Bronchial epithelial cell (primary cell): ENCODE measurements at regions not wholly inside any gene's neighbourhood (a gene's known extent, or its start where the extent isn't known, plus 50 kb on each side); places are given as distances from the start of the nearest gene placed in this dataset.

Source experiments
- DNase-seq: peaks from one replicate; pipeline ENCODE4 v3.0.0-alpha.2; 2010; ENCODE audit warnings: low read depth
- FAIRE-seq: peaks from 2 replicates; lab custom pipeline; 2011; peaks lifted over from hg19 to GRCh38; lab: Jason Lieb, UNC
- H3K27me3 ChIP-seq: 2 replicates; pipeline ENCODE4 v1.5.1; 2011; ENCODE audit warnings: low read length; ENCODE audit not compliant: control insufficient read depth, insufficient read depth
- H3K36me3 ChIP-seq: 2 replicates; pipeline ENCODE4 v1.5.1; 2011; ENCODE audit warnings: low read length; ENCODE audit not compliant: control insufficient read depth, insufficient read depth
- H3K4me3 ChIP-seq: 2 replicates; pipeline ENCODE4 v1.5.1; 2011; ENCODE audit warnings: mild to moderate bottlenecking, low read depth, low read length, control low read depth
- CTCF ChIP-seq: IDR thresholded peaks from 2 replicates; pipeline ENCODE4 v1.5.1; 2011; ENCODE audit warnings: mild to moderate bottlenecking, moderate library complexity, low read length, control low read depth, inconsistent platforms; ENCODE audit not compliant: insufficient read depth, severe bottlenecking

DNA sequence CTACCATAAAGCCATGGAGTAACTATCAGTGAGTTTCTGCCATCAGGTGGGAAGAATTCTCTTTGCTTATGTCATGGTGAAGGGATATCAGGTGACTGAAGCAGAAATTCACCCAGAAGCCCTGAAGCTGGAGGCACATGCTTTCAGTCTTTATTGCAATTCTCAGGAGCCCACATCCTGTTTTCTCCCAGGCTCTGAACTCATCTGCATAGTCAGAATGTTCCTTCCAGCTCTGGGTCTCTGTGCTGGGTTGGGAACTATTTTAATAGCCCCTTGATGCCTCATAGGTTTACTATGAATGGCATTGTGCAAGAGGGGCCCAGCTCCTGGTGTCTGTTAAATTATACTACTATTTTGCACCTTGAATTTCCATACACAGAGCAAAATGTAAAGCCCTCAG is 198.4 kb upstream of the SOX9 start:
- no peak overlapping the region for H3K4me3 ChIP-seq
- TF ChIP-seq CTCF = no peak
- no peaks in the 10 kb centered on the region for H3K27me3 ChIP-seq
- FAIRE-seq (no peak), DNase-seq (peak; percentile 90)
- no peaks in the 10 kb centered on the region for H3K36me3 ChIP-seq

- no peak for FAIRE-seq
- Histone ChIP-seq H3K36me3 (no peaks in the 10 kb centered on the region), H3K27me3 (no peaks in the 10 kb centered on the region), H3K4me3 (no peak overlapping the region)
- TF ChIP-seq CTCF = no peak
- DNase-seq = no peak
Measured at GRCh38 chr17:71926746-71927398, 193.9 kb upstream of the SOX9 start.

- H3K36me3 ChIP-seq = no peaks in the 10 kb centered on the region
- DNase-seq = no peak
- H3K4me3 ChIP-seq = no peak overlapping the region
- no peak for TF ChIP-seq CTCF
- FAIRE-seq = no peak
- H3K27me3 ChIP-seq = no peaks in the 10 kb centered on the region
Measured at GRCh38 chr17:71933306-71933705, 187.5 kb upstream of the SOX9 start.

- no peaks in the 10 kb centered on the region for H3K36me3 ChIP-seq
- no peak for TF ChIP-seq CTCF
- DNase-seq = peak; percentile 78
- no peak overlapping the region for H3K4me3 ChIP-seq
- no peaks in the 10 kb centered on the region for H3K27me3 ChIP-seq
- no peak for FAIRE-seq
Measured at GRCh38 chr17:71934520-71934919, 186.3 kb upstream of the SOX9 start.

DNA sequence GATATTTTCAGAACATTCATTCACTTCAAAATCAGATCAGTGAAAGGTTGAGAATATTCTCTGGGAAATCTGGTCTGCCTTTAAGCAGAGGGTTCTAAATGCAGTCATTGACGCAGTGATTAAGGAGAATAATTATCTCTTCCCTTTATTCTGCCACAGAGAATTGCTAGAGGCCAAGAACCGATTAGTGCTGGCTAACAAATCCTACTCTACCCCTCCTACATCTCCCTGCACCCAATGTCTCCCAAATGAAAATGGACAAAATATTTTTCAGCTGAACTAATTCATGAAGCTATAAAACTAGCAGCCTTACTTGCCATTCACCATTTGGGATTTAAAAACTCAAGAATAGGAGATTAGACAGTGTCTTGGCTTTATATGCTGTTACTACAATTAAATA is 185.5 kb upstream of the SOX9 start:
- FAIRE-seq = no peak
- Histone ChIP-seq H3K27me3 (no peaks in the 10 kb centered on the region), H3K36me3 (no peaks in the 10 kb centered on the region), H3K4me3 (no peak overlapping the region)
- no peak for DNase-seq
- no peak for TF ChIP-seq CTCF

DNA sequence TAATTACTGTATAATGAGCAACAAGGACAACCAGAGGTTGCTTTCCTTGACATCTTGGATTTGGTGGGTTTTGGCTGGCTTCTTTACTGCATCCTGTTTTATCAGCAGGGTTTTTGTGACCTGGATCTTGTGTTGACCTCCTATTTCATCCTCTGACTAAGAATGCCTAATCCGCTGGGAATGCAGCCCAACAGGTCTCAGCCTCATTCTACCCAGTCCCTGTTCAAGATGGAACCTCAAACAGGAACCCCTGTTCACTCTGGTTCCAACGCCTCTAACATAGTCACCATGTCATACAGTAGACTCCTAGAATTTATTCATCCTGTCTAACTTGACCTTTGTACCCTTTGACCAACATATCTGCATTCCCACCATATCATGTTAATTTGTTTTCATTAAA is 183.8 kb upstream of the SOX9 start:
- Histone ChIP-seq H3K4me3 (no peak overlapping the region), H3K36me3 (no peaks in the 10 kb centered on the region), H3K27me3 (no peaks in the 10 kb centered on the region)
- FAIRE-seq (no peak), DNase-seq (peak; percentile 94)
- TF ChIP-seq CTCF = no peak
